Loucy (cell line): ENCODE measurements at regions not wholly inside any gene's neighbourhood (a gene's known extent, or its start where the extent isn't known, plus 50 kb on each side); places are given as distances from the start of the nearest gene placed in this dataset.
"Not testable (repeated sequence)": the region's sequence is repeated elsewhere in the genome, so short reads cannot be mapped to it uniquely, and the experiment has no call there.

ENCODE experiments used
- H2AFZ ChIP-seq: fragments of 200-600 bp; sonication (generic); 2 replicates; pipeline ENCODE4 v1.6.0; 2016; ENCODE audit warnings: antibody characterized with exemption, mild to moderate bottlenecking, low read length, moderate library complexity
- H3F3A ChIP-seq: fragments of 200-600 bp; 2 replicates; pipeline ENCODE4 v1.6.0; 2016; ENCODE audit warnings: antibody characterized with exemption, low read depth, mild to moderate bottlenecking
- H3K27me3 ChIP-seq: fragments of 200-600 bp; sonication (generic); 2 replicates; pipeline ENCODE4 v1.6.1; 2014; ENCODE audit warnings: low read length, mild to moderate bottlenecking; ENCODE audit not compliant: insufficient read depth, poor library complexity, severe bottlenecking
- H3K36me3 ChIP-seq: fragments of 200-600 bp; sonication (generic); 2 replicates; pipeline ENCODE4 v1.6.1; 2016; ENCODE audit warnings: low read length; ENCODE audit not compliant: insufficient read depth
- H3K4me1 ChIP-seq: fragments of 200-600 bp; sonication (generic); 2 replicates; pipeline ENCODE4 v1.5.1; 2014; ENCODE audit warnings: low read length, mild to moderate bottlenecking; ENCODE audit not compliant: insufficient read depth, poor library complexity, severe bottlenecking
- H3K4me2 ChIP-seq: fragments of 200-600 bp; sonication (generic); 2 replicates; pipeline ENCODE4 v1.6.0; 2014; ENCODE audit warnings: antibody characterized with exemption, low read length, low read depth, mild to moderate bottlenecking; ENCODE audit not compliant: poor library complexity, severe bottlenecking
- H3K4me3 ChIP-seq: fragments of 200-600 bp; sonication (generic); 2 replicates; pipeline ENCODE4 v1.5.1; 2014; ENCODE audit warnings: low read length, mild to moderate bottlenecking, mixed read lengths; ENCODE audit not compliant: poor library complexity, severe bottlenecking
- H3K79me2 ChIP-seq: fragments of 200-600 bp; sonication (generic); 2 replicates; pipeline ENCODE4 v1.6.1; 2014; ENCODE audit warnings: low read length; ENCODE audit not compliant: insufficient read depth
- H3K9ac ChIP-seq: fragments of 200-600 bp; sonication (generic); 2 replicates; pipeline ENCODE4 v1.6.0; 2014; ENCODE audit warnings: mild to moderate bottlenecking, low read depth, low read length, moderate library complexity; ENCODE audit not compliant: poor library complexity, severe bottlenecking
- H3K9me2 ChIP-seq: fragments of 200-600 bp; sonication (generic); replicated peaks from 2 replicates; pipeline ENCODE4 v1.6.1; 2016; ENCODE audit warnings: low read depth, low read length, mixed read lengths
- H3K9me3 ChIP-seq: fragments of 200-600 bp; sonication (generic); 2 replicates; pipeline ENCODE4 v1.6.1; 2014; ENCODE audit warnings: mild to moderate bottlenecking, antibody characterized with exemption, low read length, low read depth; ENCODE audit not compliant: insufficient read depth
- H4K20me1 ChIP-seq: fragments of 200-600 bp; sonication (generic); 2 replicates; pipeline ENCODE4 v1.6.0; 2014; ENCODE audit warnings: antibody characterized with exemption, low read length, mild to moderate bottlenecking; ENCODE audit not compliant: insufficient read depth, poor library complexity, severe bottlenecking

GRCh38 chr5:177927500-177927899 is 68.5 kb downstream of the PROP1 start:
- not testable (repeated sequence) for H3F3A ChIP-seq, H3K4me3 ChIP-seq, H3K9ac ChIP-seq, H3K79me2 ChIP-seq, H3K36me3 ChIP-seq, H2AFZ ChIP-seq, H3K4me1 ChIP-seq, H4K20me1 ChIP-seq, H3K4me2 ChIP-seq, H3K27me3 ChIP-seq, H3K9me2 ChIP-seq, H3K9me3 ChIP-seq

GRCh38 chr5:177924577-177924976 is 71.5 kb downstream of the PROP1 start:
- H3K4me1 ChIP-seq, H4K20me1 ChIP-seq, H3K9me2 ChIP-seq, H3K4me3 ChIP-seq, H3F3A ChIP-seq, H2AFZ ChIP-seq, H3K4me2 ChIP-seq, H3K9ac ChIP-seq, H3K79me2 ChIP-seq, H3K27me3 ChIP-seq, H3K9me3 ChIP-seq, H3K36me3 ChIP-seq: not testable (repeated sequence)

GRCh38 chr5:177923837-177924236 is 72.2 kb downstream of the PROP1 start:
- not testable (repeated sequence) for H3K4me2 ChIP-seq, H3K36me3 ChIP-seq, H3K9me2 ChIP-seq, H3K9ac ChIP-seq, H3K9me3 ChIP-seq, H3F3A ChIP-seq, H3K79me2 ChIP-seq, H3K4me3 ChIP-seq, H3K4me1 ChIP-seq, H2AFZ ChIP-seq, H3K27me3 ChIP-seq, H4K20me1 ChIP-seq

- not testable (repeated sequence) for H3K9ac ChIP-seq, H3K4me1 ChIP-seq, H3K27me3 ChIP-seq, H3K4me3 ChIP-seq, H4K20me1 ChIP-seq, H3K9me3 ChIP-seq, H3K36me3 ChIP-seq, H2AFZ ChIP-seq, H3K4me2 ChIP-seq, H3K9me2 ChIP-seq, H3F3A ChIP-seq, H3K79me2 ChIP-seq
Measured at GRCh38 chr5:177923189-177923588, 72.9 kb downstream of the PROP1 start.

GRCh38 chr5:177909261-177909660 is 86.8 kb downstream of the PROP1 start:
- H3F3A ChIP-seq, H3K9me2 ChIP-seq, H4K20me1 ChIP-seq, H3K79me2 ChIP-seq, H3K4me1 ChIP-seq, H3K27me3 ChIP-seq, H3K36me3 ChIP-seq, H3K9me3 ChIP-seq, H2AFZ ChIP-seq, H3K9ac ChIP-seq, H3K4me3 ChIP-seq, H3K4me2 ChIP-seq: not testable (repeated sequence)

GRCh38 chr5:177902806-177903205 is 93.2 kb downstream of the PROP1 start:
- not testable (repeated sequence) for H2AFZ ChIP-seq, H3K4me3 ChIP-seq, H3K4me2 ChIP-seq, H3K79me2 ChIP-seq, H3K27me3 ChIP-seq, H3F3A ChIP-seq, H3K4me1 ChIP-seq, H3K9ac ChIP-seq, H3K36me3 ChIP-seq, H3K9me2 ChIP-seq, H4K20me1 ChIP-seq, H3K9me3 ChIP-seq

GRCh38 chr5:177900066-177900465 is 96.0 kb downstream of the PROP1 start:
- H3K9ac ChIP-seq, H3K4me1 ChIP-seq, H4K20me1 ChIP-seq, H3K27me3 ChIP-seq, H2AFZ ChIP-seq, H3K4me2 ChIP-seq, H3F3A ChIP-seq, H3K9me3 ChIP-seq, H3K36me3 ChIP-seq, H3K79me2 ChIP-seq, H3K4me3 ChIP-seq, H3K9me2 ChIP-seq: not testable (repeated sequence)
